GM12864 (cell line): ENCODE measurements at regions not wholly inside any gene's neighbourhood (a gene's known extent, or its start where the extent isn't known, plus 50 kb on each side); places are given as distances from the start of the nearest gene placed in this dataset.

Experiments used
- DNase-seq: peaks from one replicate; pipeline ENCODE4 v3.0.0-alpha.2; 2011; ENCODE audit warnings: low read depth
- H3K4me3 ChIP-seq: 2 replicates; pipeline ENCODE4 v1.5.1; 2011; ENCODE audit warnings: mild to moderate bottlenecking, low read depth, low read length, control low read depth
- CTCF ChIP-seq: IDR thresholded peaks from 2 replicates; pipeline ENCODE4 v1.5.1; 2011; ENCODE audit warnings: low read depth, mild to moderate bottlenecking, moderate library complexity, low read length, control low read depth, inconsistent platforms; ENCODE audit errors: missing control alignments

GRCh38 chr5:173438951-173439350, 110.7 kb upstream of the STC2 start:
- TF ChIP-seq CTCF: no peak
- no peak for DNase-seq
- no peak overlapping the region for H3K4me3 ChIP-seq

- H3K4me3 ChIP-seq: no peak overlapping the region
- no peak for DNase-seq
- no peak for TF ChIP-seq CTCF
Measured at GRCh38 chr5:173435447-173435846, 107.2 kb upstream of the STC2 start.

GRCh38 chr5:173434270-173434669, 106.1 kb upstream of the STC2 start:
- DNase-seq: no peak
- no peak for TF ChIP-seq CTCF
- no peak overlapping the region for H3K4me3 ChIP-seq

- no peak for TF ChIP-seq CTCF
- no peak for DNase-seq
- no peak overlapping the region for H3K4me3 ChIP-seq
Measured at GRCh38 chr5:173430394-173430793, 102.2 kb upstream of the STC2 start.

- H3K4me3 ChIP-seq: no peak overlapping the region
- no peak for TF ChIP-seq CTCF
- DNase-seq: no peak
Measured at GRCh38 chr5:173429489-173430150, 101.4 kb upstream of the STC2 start.

GRCh38 chr5:173423452-173424117, 95.4 kb upstream of the STC2 start:
- H3K4me3 ChIP-seq: no peak overlapping the region
- no peak for TF ChIP-seq CTCF

GRCh38 chr5:173420108-173420507, 91.9 kb upstream of the STC2 start:
- no peak overlapping the region for H3K4me3 ChIP-seq
- TF ChIP-seq CTCF: no peak
- no peak for DNase-seq

More at GRCh38 chr5:173423452-173424117, 95.4 kb upstream of the STC2 start:
- DNase-seq: no peak
